Upper lobe of right lung (tissue), 1 donor: ENCODE measurements at regions not wholly inside any gene's neighbourhood (a gene's known extent, or its start where the extent isn't known, plus 50 kb on each side); places are given as distances from the start of the nearest gene placed in this dataset.

Experiments
- ATAC-seq: fragments of 200-7000 bp; cut with Tn5 transposase; one replicate; pipeline ENCODE4 v1.9.1; 2020; ENCODE audit warnings: mild to moderate bottlenecking, moderate library complexity
- DNase-seq: peaks from one replicate; pipeline ENCODE4 v3.0.0-alpha.2; 2020
- H3K27ac ChIP-seq: fragments of 200-600 bp; one replicate; pipeline ENCODE4 v1.8.0; 2022
- H3K27me3 ChIP-seq: fragments of 200-600 bp; one replicate; pipeline ENCODE4 v1.8.0; 2022; ENCODE audit warnings: mild to moderate bottlenecking
- H3K36me3 ChIP-seq: fragments of 200-600 bp; one replicate; pipeline ENCODE4 v1.8.0; 2022
- H3K4me1 ChIP-seq: fragments of 200-600 bp; one replicate; pipeline ENCODE4 v1.8.0; 2022
- H3K4me3 ChIP-seq: fragments of 200-600 bp; one replicate; pipeline ENCODE4 v1.8.0; 2022; ENCODE audit warnings: mild to moderate bottlenecking
- H3K9me3 ChIP-seq: fragments of 200-600 bp; one replicate; pipeline ENCODE4 v1.8.0; 2022
- CTCF ChIP-seq: fragments of 200-600 bp; IDR thresholded peaks from one replicate; pipeline ENCODE4 v1.8.0; 2022; ENCODE audit warnings: antibody characterized with exemption
- intact Hi-C: fragments of 100-400 bp; cut with DNase I; formaldehyde crosslinking; loops from one replicate; pipeline ENCODE4 v1.11.0; 2022
- donor health status: DM: no; HTN: yes; CAD: no; lungs with severe emphysema.

- ATAC-seq (no peak), DNase-seq (no peak)
- Histone ChIP-seq H3K9me3 (no peaks in the 10 kb centered on the region), H3K27me3 (no peaks in the 10 kb centered on the region), H3K27ac (no peak overlapping the region), H3K4me3 (no peak overlapping the region), H3K4me1 (no peaks in the 10 kb centered on the region), H3K36me3 (no peaks in the 10 kb centered on the region)
- no peak for TF ChIP-seq CTCF
- intact Hi-C loops = no loop called here
These were observed 131.7 kb upstream of the EDNRA start for GRCh38 chr4:147349193-147349592.

DNA sequence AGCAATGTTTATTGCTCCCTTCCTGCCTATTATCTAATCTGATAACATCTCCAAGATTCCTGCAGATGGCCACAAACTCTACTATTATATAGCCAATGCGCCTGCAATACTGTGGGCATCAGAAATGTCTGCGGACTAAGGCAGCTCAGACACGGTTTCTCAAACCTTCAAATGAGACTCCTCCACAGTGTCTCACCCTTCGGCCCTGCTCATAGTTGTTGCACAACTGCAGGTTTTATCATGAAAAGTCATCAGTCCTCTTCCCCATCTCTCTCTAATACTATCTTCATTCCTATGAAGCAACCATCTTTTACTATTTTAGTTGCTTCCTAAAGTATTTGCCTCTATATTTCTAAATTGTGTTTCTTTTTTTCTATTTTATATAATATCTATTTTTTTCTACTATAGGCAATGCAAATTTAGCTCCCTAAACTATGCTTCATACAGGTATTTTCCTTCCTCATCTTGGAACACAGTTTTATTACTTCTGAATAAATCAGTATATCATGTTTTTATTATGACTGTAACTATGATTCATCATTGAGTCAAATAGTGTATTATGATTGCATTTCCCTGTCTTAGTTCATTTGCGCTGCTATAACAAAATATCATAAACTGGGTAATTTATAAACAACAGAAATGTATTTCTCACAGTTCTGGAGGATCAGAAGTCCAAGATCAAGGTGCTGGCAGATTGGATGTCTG, 129.7 kb upstream of the EDNRA start:
- no peaks in the 10 kb centered on the region for H3K9me3 ChIP-seq
- H3K4me3 ChIP-seq = no peak overlapping the region
- intact Hi-C loops = no loop called here
- DNase-seq = no peak
- H3K4me1 ChIP-seq = no peaks in the 10 kb centered on the region
- TF ChIP-seq CTCF = no peak
- no peak for ATAC-seq
- no peaks in the 10 kb centered on the region for H3K36me3 ChIP-seq
- no peaks in the 10 kb centered on the region for H3K27me3 ChIP-seq
- no peak overlapping the region for H3K27ac ChIP-seq

DNA sequence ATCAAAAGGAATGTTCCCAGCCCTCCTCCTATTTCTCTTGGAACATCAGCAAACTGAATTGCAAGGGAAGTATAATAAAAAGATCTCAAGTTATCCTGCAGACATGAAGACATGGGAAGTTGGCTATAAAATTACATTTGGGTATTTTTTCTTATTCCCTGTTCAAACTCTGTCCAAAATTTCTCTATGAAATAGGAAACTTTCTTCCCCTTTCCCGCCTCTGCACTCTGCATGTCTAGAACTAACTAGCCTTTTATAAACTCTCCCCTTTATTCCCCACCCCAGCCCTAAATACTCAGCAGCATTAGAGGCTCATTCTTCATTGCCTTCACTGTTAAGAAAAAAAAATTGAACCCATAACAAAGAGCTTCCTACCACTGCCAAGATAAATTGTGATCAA, 126.7 kb upstream of the EDNRA start:
- Histone ChIP-seq H3K4me3 (no peak overlapping the region), H3K4me1 (no peaks in the 10 kb centered on the region), H3K27ac (no peak overlapping the region), H3K27me3 (no peaks in the 10 kb centered on the region), H3K9me3 (no peaks in the 10 kb centered on the region), H3K36me3 (no peaks in the 10 kb centered on the region)
- ATAC-seq (no peak), DNase-seq (no peak)
- intact Hi-C loops = no loop called here
- no peak for TF ChIP-seq CTCF

DNA sequence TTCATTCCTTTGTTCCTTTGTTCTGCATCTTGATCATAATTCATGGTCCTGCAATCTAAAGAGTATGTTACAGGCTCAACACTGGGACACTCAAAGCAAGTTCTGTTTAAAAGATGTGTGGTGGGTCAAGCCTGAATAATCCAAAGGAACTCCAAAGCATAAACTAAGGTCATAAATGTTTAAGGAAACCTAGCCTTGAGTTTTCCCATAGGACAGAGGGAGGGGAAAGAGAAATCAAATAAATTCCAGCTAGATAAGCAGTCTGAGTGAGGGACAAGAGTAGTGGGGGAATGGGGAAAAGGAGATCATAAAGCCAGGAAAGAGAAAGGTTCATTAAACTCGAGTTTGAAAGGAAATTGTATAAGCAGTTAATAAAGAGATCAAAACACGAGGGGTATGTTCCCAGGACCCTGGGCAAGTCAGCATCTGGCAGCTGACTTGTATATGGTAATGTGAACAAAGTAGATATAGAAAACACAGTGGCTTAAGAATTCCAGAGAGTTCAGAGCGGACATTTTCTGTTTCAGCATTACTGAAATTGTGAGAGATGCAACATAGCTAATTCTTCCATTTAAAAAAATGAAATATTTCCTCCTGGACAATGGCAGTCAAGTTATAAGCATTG, 125.8 kb upstream of the EDNRA start:
- no peak overlapping the region for H3K27ac ChIP-seq
- H3K27me3 ChIP-seq = no peaks in the 10 kb centered on the region
- TF ChIP-seq CTCF = no peak
- no peak overlapping the region for H3K4me3 ChIP-seq
- intact Hi-C loops = no loop called here
- DNase-seq = no peak
- no peaks in the 10 kb centered on the region for H3K36me3 ChIP-seq
- no peaks in the 10 kb centered on the region for H3K9me3 ChIP-seq
- peaks cover 2% of the 10 kb centered on the region for H3K4me1 ChIP-seq
- ATAC-seq = no peak

- Histone ChIP-seq H3K9me3 (no peaks in the 10 kb centered on the region), H3K27me3 (no peaks in the 10 kb centered on the region), H3K4me1 (peaks cover 8% of the 10 kb centered on the region), H3K27ac (no peak overlapping the region), H3K4me3 (no peak overlapping the region), H3K36me3 (no peaks in the 10 kb centered on the region)
- no peak for TF ChIP-seq CTCF
- intact Hi-C loops = no loop called here
- DNase-seq = no peak
- ATAC-seq = no peak
These were observed 125.0 kb upstream of the EDNRA start for GRCh38 chr4:147355847-147356246.
